Glomerular visceral epithelial cell (primary cell): ENCODE measurements at regions not wholly inside any gene's neighbourhood (a gene's known extent, or its start where the extent isn't known, plus 50 kb on each side); places are given as distances from the start of the nearest gene placed in this dataset.
A peak's percentile ranks its signal among the peaks of the same experiment; 100 is the strongest.

Source experiments
- DNase-seq: peaks from one replicate; pipeline ENCODE4 v3.0.0-alpha.2; 2016; ENCODE audit errors: extremely low spot score

DNA sequence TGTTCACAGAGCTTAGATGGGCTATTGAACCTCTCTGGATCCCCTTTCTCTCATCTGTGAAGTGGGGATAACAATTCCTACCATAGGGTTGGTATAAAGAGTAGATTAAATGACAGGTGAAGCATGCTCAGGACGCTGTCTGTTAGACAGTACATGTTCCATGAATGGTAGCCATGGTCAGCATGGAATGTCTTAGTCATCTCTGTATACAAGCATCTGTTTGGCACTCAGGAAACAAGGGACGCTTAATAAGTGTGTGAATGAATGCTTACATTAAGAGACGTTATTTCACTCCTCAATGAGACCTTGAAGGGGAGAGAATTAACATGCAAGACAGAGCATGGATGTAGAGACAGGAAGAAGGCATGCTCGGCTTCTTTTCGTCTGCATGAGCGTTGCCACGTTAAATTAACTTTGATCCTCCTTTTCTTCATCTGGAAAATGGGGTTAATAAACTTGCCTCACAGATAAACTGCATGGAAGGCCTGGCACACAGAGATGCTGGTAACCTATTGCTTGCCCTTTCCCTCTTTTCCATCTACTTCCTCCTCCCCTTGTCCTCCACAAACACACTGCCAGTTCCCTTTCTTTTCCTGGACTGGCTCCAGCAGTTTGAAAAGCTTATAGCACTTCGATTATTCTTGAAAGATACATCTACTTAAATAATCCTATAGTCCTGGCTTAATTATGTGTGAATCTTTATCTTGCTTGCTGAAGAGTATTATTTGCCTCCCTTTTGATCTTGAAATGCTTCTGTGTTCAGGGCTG lies 267.2 kb upstream of the MTNR1B start:
- DNase-seq = no peak

DNA sequence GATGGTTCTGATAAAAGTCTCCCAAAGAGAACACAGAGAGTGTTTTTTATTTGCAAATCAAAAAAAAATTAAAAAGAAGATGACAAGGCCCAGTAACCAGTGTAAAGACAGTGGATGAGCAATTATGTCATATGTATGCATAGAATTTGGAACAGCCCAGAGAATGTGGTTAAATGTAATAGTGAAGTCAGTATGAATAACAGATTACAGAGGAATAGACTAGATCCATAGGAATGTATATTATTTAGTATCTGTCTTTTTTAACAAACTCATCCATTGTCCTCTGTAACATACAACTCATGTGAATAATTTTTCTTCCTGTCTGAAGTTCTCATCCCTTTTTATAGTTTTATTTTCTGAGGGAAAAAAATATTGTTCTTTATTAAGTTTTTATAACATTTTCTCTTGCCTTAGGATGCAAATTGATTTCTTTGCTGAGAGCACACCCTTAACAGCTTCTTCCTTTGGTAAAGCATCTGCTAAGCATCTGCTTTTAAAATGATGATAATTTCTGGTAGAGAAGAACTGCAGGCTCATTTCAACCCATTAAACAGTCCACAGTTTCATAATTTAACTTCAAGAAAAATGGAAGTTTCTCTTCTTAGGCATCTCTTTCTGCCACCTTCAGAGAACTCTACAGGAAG lies 266.5 kb upstream of the MTNR1B start:
- DNase-seq = peak; percentile 21

DNA sequence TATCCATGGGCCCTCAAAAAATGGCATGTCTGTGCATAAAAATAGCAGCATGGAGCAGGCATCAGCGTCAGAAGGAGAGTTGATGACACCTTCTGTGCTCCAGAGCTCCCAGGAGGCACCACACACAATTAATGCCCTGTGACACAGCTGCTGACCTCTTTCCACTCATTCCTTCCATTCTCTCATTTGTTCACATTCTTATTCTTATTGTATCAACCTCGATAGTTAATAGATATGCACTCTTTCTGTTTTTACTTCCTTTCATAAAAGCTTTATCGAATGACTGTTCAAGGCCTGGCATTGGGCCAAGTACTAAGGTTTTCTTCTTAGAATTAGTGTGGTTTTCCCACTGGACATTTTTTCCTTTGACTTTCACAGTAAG lies 266.0 kb upstream of the MTNR1B start:
- DNase-seq = peak; percentile 14

DNA sequence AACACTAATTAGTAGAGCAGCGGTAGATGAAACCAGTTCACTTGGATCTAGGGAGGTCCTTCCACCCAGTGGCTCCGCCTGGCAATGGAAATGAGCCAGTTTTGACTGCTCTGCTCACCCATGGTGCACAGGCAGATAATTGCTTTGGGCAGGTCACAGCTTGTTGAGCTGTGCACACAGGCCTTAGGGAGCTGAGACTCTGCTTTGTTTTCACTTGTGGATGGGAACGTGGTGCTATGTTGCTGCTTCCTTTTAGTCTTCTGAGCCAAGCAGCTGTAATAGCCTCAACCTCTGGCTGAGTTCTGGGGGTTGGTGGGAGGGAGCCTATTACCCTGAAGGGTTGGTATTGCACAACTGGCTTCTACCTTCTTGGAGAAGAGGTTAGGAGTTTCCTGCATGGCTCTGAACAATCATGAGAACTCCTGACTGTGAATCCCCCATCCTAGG lies 262.3 kb upstream of the MTNR1B start:
- DNase-seq = peak; percentile 49

DNA sequence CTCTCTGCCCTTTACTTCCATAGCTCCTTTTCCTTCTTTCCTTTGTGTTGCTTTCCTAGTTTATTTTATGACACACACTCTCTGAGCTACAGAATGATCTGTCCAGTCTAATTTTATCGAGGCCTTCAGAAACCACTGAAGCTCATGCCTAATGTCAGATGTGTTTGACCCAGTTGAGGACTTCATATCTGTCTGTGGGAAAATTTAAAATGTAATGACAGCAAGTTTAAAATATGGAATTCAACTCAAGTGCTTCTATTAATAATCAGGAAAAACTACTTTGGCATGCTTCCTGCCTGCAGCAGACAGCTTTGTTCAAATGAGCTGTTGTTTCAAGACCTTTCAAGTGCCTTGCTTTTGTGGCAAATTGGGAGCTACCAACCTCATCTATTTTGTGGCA lies 261.8 kb upstream of the MTNR1B start:
- DNase-seq = no peak

DNA sequence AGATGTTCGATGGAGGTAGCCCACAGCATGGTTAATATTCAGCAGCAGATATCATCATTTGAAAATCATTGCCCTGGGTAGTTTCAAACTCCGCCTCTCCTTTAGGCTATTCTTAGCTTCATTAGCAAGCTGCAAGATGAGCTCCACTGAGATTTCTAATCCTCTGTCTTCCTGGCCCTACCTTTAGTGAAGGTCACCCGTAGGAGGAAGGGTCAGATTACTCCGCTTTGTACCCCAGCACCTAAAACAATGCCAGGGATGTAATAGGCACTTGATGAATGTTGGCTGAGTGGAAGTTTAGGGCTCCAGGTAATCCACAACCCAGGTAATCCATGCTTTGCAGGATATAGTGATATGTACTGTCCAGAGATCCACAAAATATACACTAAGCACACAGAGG lies 260.1 kb upstream of the MTNR1B start:
- DNase-seq = no peak

DNA sequence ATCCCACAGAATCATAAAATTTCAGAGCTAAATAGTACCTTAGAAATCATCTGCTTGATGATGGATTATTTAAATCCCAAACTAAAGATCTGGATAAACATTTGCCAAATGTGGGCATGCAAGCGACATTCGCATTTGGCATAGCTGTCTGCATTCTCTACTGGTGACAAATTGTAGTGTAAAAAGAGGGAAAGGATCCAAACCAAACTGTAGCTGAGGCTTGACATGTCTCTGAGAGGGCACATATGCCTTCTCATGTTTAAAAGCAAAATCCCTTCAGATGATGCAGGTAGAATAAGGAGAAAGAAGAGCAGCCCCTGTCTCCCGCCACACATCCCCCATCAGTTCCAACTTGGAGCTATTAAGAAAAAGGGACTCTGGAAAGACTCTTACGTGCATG lies 257.5 kb upstream of the MTNR1B start:
- no peak for DNase-seq

DNA sequence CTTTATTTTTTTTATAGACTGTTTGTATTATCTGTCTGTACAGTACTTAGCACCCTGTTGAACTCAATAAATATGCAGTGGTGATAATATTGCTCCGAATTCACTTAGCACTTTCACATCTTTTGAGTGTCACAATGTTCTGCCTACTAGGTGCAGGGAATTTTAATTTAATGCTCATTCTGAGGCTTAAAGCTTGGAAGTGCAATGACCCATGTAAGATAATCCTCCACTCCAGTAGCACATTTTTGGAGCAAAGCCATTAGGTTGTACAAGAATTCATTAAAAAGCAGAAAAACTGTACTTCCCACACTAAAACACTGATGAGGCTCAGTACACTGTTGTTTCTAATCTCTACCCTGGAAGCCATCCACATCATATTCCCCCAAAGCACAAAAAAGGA lies 255.3 kb upstream of the MTNR1B start:
- DNase-seq = no peak

DNA sequence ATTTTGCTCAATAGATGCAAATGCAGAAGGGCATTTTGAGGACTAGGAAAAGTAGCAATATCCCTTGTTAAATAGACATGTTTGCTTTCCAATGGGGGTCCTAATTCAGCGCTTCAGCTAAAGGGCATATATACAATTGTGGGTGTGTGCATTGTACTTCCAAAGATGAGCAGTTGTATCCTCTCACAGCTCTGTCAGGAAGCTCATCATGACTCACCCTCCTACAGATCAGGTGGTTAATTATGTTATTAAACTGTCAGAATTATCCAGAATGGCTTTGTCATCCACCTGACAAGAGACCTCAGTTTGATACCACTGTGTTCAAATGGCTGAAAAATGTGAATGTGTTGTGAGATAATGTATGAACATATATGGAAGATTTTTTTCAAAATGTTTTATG lies 252.2 kb upstream of the MTNR1B start:
- DNase-seq = no peak

DNA sequence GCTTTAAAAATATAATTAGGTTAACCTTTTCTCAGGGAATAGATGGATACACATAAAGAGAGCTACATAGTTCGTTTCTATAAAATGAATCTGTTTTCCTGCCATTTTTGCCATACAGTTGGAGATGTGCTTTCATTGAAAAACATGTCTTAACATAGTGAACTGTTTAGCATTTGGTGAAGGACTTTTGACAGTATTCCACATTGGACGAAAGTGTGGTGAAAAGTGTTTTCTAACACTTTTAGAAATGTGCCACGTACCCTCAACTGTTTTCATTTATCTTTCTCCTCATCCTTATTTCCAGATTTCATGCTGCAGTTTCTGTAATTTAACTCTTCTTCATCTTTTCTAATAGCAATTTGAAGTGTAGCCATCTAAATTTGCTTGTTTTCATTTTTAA lies 249.1 kb upstream of the MTNR1B start:
- no peak for DNase-seq

DNA sequence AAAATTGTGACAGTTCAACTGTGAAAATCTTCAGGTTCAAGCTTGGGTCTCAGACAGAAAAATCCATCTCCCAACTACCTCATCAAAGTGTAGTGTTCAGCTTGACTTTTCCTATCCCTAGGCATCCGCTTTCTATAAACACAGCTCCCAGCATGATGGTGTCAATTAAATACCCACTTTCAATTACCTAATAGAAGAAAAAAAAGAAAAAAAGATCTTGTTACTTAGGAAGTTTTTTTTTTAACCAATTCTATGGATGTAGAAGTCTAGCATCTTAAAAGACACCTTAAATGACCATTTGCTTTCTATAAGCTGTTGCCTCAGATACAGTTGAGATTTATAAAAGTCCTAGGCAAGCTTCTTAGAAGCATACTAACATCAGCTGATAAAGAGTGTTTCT lies 244.1 kb upstream of the MTNR1B start:
- no peak for DNase-seq

DNA sequence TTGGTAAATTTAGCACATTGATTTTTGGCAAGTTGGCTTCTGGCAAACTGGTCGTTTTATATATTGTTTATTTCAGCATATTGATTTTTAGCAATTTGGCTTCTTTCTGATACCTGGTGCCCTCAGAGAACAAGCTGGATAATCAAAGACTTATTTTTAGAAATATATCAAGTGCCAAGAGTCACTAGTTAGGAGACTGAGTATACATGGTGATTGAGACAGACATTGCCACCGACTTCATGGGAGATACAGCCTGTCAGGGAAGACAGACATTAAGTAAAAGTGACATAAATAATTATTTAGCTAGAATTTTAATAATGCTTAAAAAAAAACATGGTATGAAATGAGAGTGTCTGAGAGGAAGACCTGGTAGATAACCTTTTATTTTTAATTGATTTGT lies 242.3 kb upstream of the MTNR1B start:
- DNase-seq = no peak

DNA sequence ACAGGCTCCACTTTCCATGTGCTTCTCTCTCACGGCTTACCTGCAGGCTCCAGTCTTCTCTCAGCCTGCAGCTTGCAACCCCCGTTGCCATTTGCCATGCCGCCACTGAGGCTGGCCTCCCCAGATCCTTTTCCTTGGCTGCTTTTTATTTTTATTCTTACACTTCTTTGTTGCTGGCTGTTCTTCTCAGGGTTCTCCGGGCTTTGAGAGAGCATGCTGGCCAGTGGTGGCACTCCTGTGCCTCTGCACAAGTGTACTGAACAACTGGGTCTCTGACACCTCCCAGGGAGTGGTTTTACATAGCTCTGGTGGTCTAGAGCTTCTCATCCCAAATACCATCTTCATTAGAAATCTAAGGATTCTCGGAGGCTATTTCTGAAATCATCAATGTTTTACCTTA lies 241.7 kb upstream of the MTNR1B start:
- DNase-seq = no peak

DNA sequence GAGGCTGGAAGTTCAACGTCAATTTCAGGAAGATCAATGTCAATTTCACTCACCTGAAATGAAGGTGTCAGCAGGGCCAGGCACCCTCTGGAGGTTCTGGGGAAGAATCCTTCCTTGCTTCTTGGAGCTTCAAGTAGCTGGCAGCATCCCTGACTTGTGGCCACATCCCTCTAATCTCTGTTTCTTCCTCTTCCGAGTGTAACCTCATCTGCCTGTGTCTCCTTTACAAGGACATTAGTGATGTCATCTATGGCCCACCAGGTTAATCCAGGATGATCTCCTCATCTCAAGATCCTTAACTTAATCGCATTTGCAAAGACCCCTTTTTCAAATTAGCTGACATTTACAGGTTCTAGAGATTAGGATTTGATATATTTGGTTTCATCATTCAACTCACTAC lies 240.8 kb upstream of the MTNR1B start:
- DNase-seq = no peak

DNA sequence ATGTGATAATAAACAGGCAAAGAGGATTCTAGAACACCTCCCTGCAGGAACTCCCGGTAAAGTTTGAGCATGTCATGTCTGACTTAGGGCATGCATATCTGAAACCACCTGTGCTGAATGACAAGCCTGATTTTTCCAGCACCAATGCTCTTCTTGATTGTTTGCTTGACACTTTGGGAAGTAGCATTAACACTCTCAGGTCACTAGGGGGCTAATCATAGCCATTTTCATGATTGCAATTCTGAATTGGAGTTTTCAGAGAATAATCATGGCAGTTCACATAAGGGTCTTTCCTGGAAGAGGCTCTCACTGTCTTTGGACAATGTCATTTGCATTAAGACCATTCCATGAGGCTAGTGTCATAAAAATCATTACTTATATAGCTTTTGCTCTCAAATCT lies 234.4 kb upstream of the MTNR1B start:
- DNase-seq = no peak

DNA sequence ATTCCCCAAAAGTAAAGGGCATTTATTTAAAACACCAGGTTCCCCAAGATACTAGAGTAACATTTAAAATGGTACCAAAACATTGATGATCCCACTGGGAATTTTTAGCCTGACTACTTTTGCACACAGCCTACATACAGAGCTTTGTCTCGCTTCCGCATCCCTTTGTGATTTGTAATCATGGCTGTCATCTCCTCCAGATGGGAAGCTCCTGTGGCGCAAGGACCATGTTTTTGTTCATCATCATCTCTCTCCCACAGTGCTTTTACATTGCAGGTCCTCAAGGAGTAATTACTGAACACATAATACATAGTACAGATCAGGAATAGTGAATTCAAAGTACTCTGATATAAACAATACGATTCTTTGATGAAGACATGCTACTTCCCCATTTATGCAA lies 231.2 kb upstream of the MTNR1B start:
- no peak for DNase-seq

DNA sequence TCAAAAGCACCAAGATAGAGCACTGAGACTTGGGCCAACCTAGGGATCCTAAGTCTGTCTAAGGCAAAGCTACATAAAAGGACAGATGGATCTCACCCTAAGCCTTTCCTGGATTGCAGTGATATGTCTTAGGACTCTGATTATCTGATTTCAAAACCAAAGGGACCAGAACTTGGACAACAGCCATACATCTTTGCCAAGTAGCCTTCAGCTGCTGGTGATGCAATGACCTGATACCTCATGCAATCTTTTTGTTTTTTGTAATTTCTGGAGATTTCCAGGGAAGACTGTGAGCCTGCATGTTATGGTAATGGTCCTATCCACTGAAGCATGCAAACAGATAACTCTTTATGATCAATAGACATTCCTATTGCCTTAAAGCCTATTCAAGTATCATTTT lies 230.4 kb upstream of the MTNR1B start:
- DNase-seq = no peak

DNA sequence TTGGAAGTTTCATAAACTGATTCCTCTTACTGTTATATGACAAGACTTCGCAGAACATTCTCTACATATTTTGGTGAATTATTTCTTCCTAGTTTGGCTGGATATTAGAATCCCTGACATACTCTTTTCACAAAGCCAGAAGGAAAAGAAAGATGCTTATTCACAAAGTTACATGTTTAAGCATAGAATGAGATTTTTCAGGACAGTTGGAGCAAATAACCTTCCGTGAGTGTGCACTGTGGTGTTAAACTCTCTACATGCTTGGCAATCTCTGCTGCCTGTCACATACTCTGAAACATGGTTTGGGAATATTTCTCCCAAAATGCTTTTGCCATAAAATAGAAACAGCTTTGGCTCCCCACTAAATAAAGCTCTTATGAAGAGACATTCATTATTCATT lies 230.0 kb upstream of the MTNR1B start:
- DNase-seq = no peak

DNA sequence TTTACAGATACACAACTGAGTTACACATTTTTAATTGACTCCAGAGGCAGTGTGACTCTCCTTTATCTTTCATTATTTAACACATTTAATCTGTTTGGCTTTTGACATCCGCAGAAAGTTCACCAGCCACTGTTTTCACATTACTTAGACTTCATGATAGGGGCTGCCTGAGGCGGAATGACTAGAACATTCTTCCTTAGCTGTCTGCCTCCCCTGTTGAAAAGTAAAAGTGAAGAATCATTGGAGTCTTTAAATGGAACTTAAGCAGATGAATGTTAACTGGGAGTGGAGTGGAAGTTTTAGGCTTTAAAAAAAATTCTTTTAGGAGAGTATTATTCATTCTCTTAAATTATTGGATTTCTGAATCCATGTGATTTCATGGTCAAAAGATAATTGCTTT lies 229.2 kb upstream of the MTNR1B start:
- no peak for DNase-seq

DNA sequence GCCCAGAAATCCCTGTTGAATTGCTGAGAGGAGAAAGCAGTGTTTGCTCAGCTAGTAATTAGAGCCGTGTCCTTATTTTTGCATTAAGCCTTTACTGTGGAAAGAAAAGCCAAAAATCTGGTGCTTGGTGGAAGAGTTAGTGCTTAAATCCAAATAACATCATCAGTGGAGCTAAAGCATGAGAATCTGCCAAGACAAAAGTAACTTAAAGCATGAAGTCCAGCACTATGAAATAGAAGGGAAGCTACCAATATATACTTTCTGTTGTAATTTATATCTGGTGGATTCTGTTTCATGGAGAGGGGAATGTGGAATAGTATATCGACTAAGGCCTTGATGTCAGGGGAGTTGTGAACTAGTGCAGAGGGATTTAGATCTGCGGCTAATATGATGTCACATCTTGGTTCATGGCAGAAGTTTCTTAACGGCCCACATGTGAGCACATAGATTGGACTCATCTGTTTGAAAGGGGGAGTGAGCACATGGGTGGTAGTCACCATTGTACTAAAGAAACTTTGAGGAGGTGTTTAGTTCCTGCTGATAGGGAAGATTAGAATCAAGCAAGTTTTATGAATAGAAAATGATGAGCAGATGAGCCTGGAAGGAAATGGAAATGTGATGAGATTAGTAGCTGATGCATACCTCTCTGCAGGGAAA lies 224.4 kb upstream of the MTNR1B start:
- no peak for DNase-seq

DNA sequence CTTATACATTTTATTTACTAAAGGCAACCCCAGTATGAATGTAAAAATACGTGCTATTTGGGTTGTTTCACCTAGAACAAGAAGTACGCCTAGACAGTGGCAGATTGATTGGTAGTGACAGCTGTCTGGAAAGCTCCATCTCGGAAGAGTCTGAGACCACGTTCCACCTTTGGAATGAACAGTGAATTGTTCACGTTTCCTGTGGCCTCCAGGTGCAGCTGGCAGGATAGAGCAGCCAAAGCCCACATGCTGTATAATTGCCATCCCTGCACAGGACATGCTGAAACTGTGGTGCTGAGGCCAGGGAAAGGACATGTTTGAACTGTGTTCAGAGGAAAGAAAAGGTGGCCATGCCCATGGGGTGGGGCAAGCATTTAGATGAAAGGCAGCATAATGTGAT lies 218.7 kb upstream of the MTNR1B start:
- no peak for DNase-seq

DNA sequence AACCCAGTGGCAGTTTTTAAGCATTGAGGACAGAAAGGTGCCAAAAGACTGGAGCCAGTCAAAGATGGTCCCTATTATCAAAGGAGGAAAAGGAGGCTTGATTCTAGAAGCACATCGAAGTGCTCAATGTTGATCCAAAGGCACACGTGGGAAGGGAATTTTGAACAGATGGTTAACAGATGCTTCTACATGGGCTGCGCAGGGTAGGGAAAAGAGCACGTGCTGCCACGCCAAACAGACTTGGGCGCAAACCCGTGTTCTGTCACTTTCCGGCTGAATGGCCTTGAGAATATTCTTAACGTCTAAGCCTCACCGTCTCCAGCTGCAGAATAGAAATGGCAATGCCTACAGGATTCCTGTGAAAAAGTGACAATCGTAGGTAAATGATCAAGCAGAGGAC lies 217.9 kb upstream of the MTNR1B start:
- DNase-seq = no peak

DNA sequence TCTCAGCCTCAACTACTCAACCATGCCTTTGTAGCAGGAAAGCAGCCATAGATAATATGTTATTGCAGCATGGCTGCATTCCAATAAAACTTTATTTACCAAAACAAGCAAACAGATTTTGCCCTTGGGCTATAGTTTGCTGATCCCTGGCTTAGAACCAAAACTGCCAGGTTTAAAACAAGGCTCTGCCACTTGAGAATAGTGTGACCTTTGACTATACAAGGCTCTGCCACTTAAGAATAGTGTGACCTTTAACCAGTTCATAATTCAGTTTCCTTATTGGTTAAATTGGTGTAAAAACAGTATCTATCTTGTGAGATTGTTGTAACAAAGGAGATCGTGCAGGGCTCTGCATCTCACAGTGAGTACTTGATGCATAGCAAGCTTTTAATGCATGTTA lies 217.3 kb upstream of the MTNR1B start:
- no peak for DNase-seq
